ENCODE measurements at regions not wholly inside any gene's neighbourhood (a gene's known extent, or its start where the extent isn't known, plus 50 kb on each side); places are given as distances from the start of the nearest gene placed in this dataset.

DNA sequence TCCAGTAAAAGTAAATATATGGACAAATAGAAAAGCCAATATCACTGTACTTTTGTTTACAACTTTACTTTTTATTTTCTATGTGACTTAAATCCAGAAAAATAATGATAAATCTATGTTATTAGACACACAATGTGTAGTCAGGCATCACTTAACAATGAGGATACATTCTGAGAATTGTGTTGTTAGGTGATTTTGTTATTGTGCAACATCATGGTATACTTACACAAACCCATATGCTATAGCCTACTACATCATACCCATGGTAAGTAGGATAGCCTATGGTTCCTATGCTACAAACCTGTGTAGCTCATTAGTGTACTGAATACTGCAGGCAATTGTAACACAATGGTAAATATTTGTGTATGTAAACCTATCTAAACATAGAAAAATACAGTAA lies 781.7 kb upstream of the GHITM start:
- TF ChIP-seq, protein P1, sequence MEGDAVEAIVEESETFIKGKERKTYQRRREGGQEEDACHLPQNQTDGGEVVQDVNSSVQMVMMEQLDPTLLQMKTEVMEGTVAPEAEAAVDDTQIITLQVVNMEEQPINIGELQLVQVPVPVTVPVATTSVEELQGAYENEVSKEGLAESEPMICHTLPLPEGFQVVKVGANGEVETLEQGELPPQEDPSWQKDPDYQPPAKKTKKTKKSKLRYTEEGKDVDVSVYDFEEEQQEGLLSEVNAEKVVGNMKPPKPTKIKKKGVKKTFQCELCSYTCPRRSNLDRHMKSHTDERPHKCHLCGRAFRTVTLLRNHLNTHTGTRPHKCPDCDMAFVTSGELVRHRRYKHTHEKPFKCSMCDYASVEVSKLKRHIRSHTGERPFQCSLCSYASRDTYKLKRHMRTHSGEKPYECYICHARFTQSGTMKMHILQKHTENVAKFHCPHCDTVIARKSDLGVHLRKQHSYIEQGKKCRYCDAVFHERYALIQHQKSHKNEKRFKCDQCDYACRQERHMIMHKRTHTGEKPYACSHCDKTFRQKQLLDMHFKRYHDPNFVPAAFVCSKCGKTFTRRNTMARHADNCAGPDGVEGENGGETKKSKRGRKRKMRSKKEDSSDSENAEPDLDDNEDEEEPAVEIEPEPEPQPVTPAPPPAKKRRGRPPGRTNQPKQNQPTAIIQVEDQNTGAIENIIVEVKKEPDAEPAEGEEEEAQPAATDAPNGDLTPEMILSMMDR (IDR thresholded peaks at IDR 0.05), result no peak
- TF ChIP-seq POLR2A (IDR thresholded peaks at IDR 0.05), result no peak
